HEK293T (cell line): ENCODE measurements at regions not wholly inside any gene's neighbourhood (a gene's known extent, or its start where the extent isn't known, plus 50 kb on each side); places are given as distances from the start of the nearest gene placed in this dataset.

ENCODE experiments used
- CTCF ChIA-PET: fragments of 350-600 bp; formaldehyde crosslinking; extraction: SDS; loops from one replicate; lab custom pipeline; 2021; ENCODE audit warnings: antibody characterized with exemption, inconsistent platforms; lab: Yijun Ruan, JAX
- POLR2A ChIA-PET: fragments of 350-600 bp; formaldehyde crosslinking; extraction: SDS; loops from one replicate; lab custom pipeline; 2020; ENCODE audit warnings: antibody characterized with exemption, inconsistent platforms; lab: Yijun Ruan, JAX
- DNase-seq: peaks from one replicate; pipeline ENCODE4 v3.0.0; 2012; ENCODE audit warnings: mixed read lengths; ENCODE audit errors: extremely low spot score
- ARNT ChIP-seq: fragments of 450-650 bp; IDR thresholded peaks from 2 replicates; pipeline ENCODE4 v1.6.1; 2017; ENCODE audit warnings: mild to moderate bottlenecking
- BHLHE40 ChIP-seq: fragments of 450-650 bp; IDR thresholded peaks from 2 replicates; pipeline ENCODE4 v1.6.1; 2016; ENCODE audit warnings: mild to moderate bottlenecking, moderate library complexity, borderline replicate concordance
- CTBP1 ChIP-seq: fragments of 450-650 bp; IDR thresholded peaks from 2 replicates; pipeline ENCODE4 v1.6.1; 2016; ENCODE audit warnings: borderline replicate concordance
- ELF4 ChIP-seq: fragments of 450-650 bp; IDR thresholded peaks from 2 replicates; pipeline ENCODE4 v1.6.1; 2017; ENCODE audit warnings: antibody characterized with exemption
- FOXA1 ChIP-seq: fragments of 450-650 bp; IDR thresholded peaks from 2 replicates; pipeline ENCODE4 v1.6.1; 2016; ENCODE audit warnings: mild to moderate bottlenecking
- FOXK2 ChIP-seq: fragments of 450-650 bp; IDR thresholded peaks from 2 replicates; pipeline ENCODE4 v1.6.1; 2016; ENCODE audit warnings: mild to moderate bottlenecking
- FOXM1 ChIP-seq: fragments of 450-650 bp; IDR thresholded peaks from 2 replicates; pipeline ENCODE4 v1.6.1; 2017; ENCODE audit warnings: mild to moderate bottlenecking, borderline replicate concordance
- HDGF ChIP-seq: fragments of 450-650 bp; IDR thresholded peaks from 2 replicates; pipeline ENCODE4 v1.6.1; 2017; ENCODE audit warnings: antibody characterized with exemption, borderline replicate concordance
- L3MBTL2 ChIP-seq: fragments of 450-650 bp; conservative IDR thresholded peaks from 2 replicates; pipeline ENCODE4 v1.6.1; 2016; ENCODE audit warnings: mild to moderate bottlenecking
- LEF1 ChIP-seq: fragments of 450-650 bp; IDR thresholded peaks from 2 replicates; pipeline ENCODE4 v1.6.1; 2017; ENCODE audit warnings: mild to moderate bottlenecking, borderline replicate concordance
- NFRKB ChIP-seq: fragments of 450-650 bp; IDR thresholded peaks from 2 replicates; pipeline ENCODE4 v1.6.1; 2016; ENCODE audit warnings: mild to moderate bottlenecking, moderate library complexity
- PKNOX1 ChIP-seq: fragments of 450-650 bp; IDR thresholded peaks from 2 replicates; pipeline ENCODE4 v1.6.1; 2016
- SP1 ChIP-seq: fragments of 450-650 bp; IDR thresholded peaks from 2 replicates; pipeline ENCODE4 v1.6.1; 2017
- SUZ12 ChIP-seq: fragments of 450-650 bp; IDR thresholded peaks from 2 replicates; pipeline ENCODE4 v1.6.1; 2016; ENCODE audit warnings: mild to moderate bottlenecking
- TARDBP ChIP-seq: fragments of 450-650 bp; IDR thresholded peaks from 2 replicates; pipeline ENCODE4 v1.6.1; 2016
- ZNF384 ChIP-seq: fragments of 450-650 bp; IDR thresholded peaks from 2 replicates; pipeline ENCODE4 v1.6.1; 2016

GRCh38 chr13:106048386-106048785 is 487.1 kb downstream of the EFNB2 start:
- no peak for DNase-seq
- POLR2A ChIA-PET = no interaction called here
- CTCF ChIA-PET = no interaction called here
- TF ChIP-seq TARDBP (no peak), FOXA1 (no peak), SP1 (no peak), SUZ12 (no peak), FOXK2 (no peak), ARNT (no peak)

GRCh38 chr13:106047859-106048258 is 487.6 kb downstream of the EFNB2 start:
- no peak for DNase-seq
- CTCF ChIA-PET = no interaction called here
- TF ChIP-seq CTBP1 (no peak), SUZ12 (no peak), ZNF384 (no peak), PKNOX1 (no peak), FOXK2 (no peak), FOXA1 (no peak), FOXM1 (no peak)
- POLR2A ChIA-PET = no interaction called here

GRCh38 chr13:106042996-106043581 is 492.4 kb downstream of the EFNB2 start:
- DNase-seq = no peak
- TF ChIP-seq ELF4 (no peak), ZNF384 (no peak), L3MBTL2 (no peak), LEF1 (no peak), FOXA1 (no peak), TARDBP (no peak), ARNT (no peak), FOXK2 (no peak), CTBP1 (no peak), NFRKB (no peak), SUZ12 (no peak), PKNOX1 (no peak), SP1 (no peak)
- ChIA-PET POLR2A (no interaction called here), CTCF (no interaction called here)

- DNase-seq = no peak
- POLR2A ChIA-PET = no interaction called here
- CTCF ChIA-PET = no interaction called here
- no peak for TF ChIP-seq FOXM1
- TF ChIP-seq FOXK2 = no peak
- no peak for TF ChIP-seq BHLHE40
- TF ChIP-seq ELF4 = no peak
- TF ChIP-seq SP1 = no peak
- no peak for TF ChIP-seq NFRKB
- TF ChIP-seq FOXA1 = no peak
- no peak for TF ChIP-seq ZNF384
- no peak for TF ChIP-seq L3MBTL2
- no peak for TF ChIP-seq PKNOX1
- TF ChIP-seq TARDBP = no peak
- TF ChIP-seq LEF1 = no peak
Measured at GRCh38 chr13:106041445-106041844, 494.0 kb downstream of the EFNB2 start.

- no peak for DNase-seq
- ChIA-PET POLR2A (no interaction called here), CTCF (no interaction called here)
- TF ChIP-seq HDGF (no peak), FOXK2 (no peak), L3MBTL2 (no peak), NFRKB (no peak), ARNT (no peak)
Measured at GRCh38 chr13:106038752-106039151, 496.7 kb downstream of the EFNB2 start.

GRCh38 chr13:106036870-106037269 is 498.6 kb downstream of the EFNB2 start:
- ChIA-PET CTCF (no interaction called here), POLR2A (no interaction called here)
- TF ChIP-seq NFRKB (no peak), L3MBTL2 (no peak), FOXK2 (no peak), LEF1 (no peak), PKNOX1 (no peak), SP1 (no peak), ZNF384 (no peak), FOXM1 (no peak), SUZ12 (no peak), BHLHE40 (no peak), FOXA1 (no peak), CTBP1 (no peak), ARNT (no peak), ELF4 (no peak), TARDBP (no peak), HDGF (no peak)
- no peak for DNase-seq
